HG03565 (cell line): ENCODE measurements at regions not wholly inside any gene's neighbourhood (a gene's known extent, or its start where the extent isn't known, plus 50 kb on each side); places are given as distances from the start of the nearest gene placed in this dataset.
"Not testable (repeated sequence)": the region's sequence is repeated elsewhere in the genome, so short reads cannot be mapped to it uniquely, and the experiment has no call there.

Source experiments
- ATAC-seq: cut with Tn5 transposase; IDR thresholded peaks from one replicate; pipeline ENCODE4 v1.9.1; 2021; ENCODE audit warnings: mild to moderate bottlenecking, moderate library complexity; ENCODE audit not compliant: unreplicated experiment

GRCh38 chr15:66882251-66883020 lies 180.4 kb downstream of the SMAD6 start:
- ATAC-seq, result no peak

- no peak for ATAC-seq
Observed at GRCh38 chr15:66883284-66883911, 181.4 kb downstream of the SMAD6 start.

- ATAC-seq, result no peak
Observed at GRCh38 chr15:66884115-66884622, 181.2 kb upstream of the SMAD3 start.

- no peak for ATAC-seq
Observed at GRCh38 chr15:66884661-66885237, 180.7 kb upstream of the SMAD3 start.

- no peak for ATAC-seq
Observed at GRCh38 chr15:66885281-66885915, 180.0 kb upstream of the SMAD3 start.

- no peak for ATAC-seq
Observed at GRCh38 chr15:66886241-66886675, 179.1 kb upstream of the SMAD3 start.

- no peak for ATAC-seq
Observed at GRCh38 chr15:66886686-66887273, 178.6 kb upstream of the SMAD3 start.

- not testable (repeated sequence) for ATAC-seq
Observed at GRCh38 chr15:66889298-66889697, 176.1 kb upstream of the SMAD3 start.

GRCh38 chr15:66891776-66892175 lies 173.6 kb upstream of the SMAD3 start:
- ATAC-seq, result no peak

- no peak for ATAC-seq
Observed at GRCh38 chr15:66893294-66893693, 172.1 kb upstream of the SMAD3 start.

GRCh38 chr15:66894363-66894762 lies 171.0 kb upstream of the SMAD3 start:
- no peak for ATAC-seq

- no peak for ATAC-seq
Observed at GRCh38 chr15:66894986-66895780, 170.2 kb upstream of the SMAD3 start.

- no peak for ATAC-seq
Observed at GRCh38 chr15:66895794-66896453, 169.5 kb upstream of the SMAD3 start.

GRCh38 chr15:66896611-66897010 lies 168.8 kb upstream of the SMAD3 start:
- no peak for ATAC-seq

- ATAC-seq, result no peak
Observed at GRCh38 chr15:66897416-66897815, 168.0 kb upstream of the SMAD3 start.

GRCh38 chr15:66897971-66898370 lies 167.4 kb upstream of the SMAD3 start:
- ATAC-seq, result no peak

- no peak for ATAC-seq
Observed at GRCh38 chr15:66898656-66899386, 166.6 kb upstream of the SMAD3 start.

- no peak for ATAC-seq
Observed at GRCh38 chr15:66899555-66900350, 165.6 kb upstream of the SMAD3 start.
